Uterus (tissue), 2 donors: ENCODE measurements at regions not wholly inside any gene's neighbourhood (a gene's known extent, or its start where the extent isn't known, plus 50 kb on each side); places are given as distances from the start of the nearest gene placed in this dataset.

ENCODE experiments used
- POLR2A ChIP-seq, 2 donors: fragments of 450-650 bp; IDR thresholded peaks; one replicate each; pipeline ENCODE4 v1.6.1; 2016; ENCODE audit warnings: antibody characterized with exemption in 2 of 2, mild to moderate bottlenecking in 1 of 2, moderate library complexity in 1 of 2
- TF ChIP-seq, protein P1 (sequence below), 4 experiments: fragments of 200-600 bp in 2 of 4; fragments of 450-650 bp in 2 of 4; sonication (generic) in 2 of 4; IDR thresholded peaks; one replicate each; pipeline ENCODE4 v1.5.1; 2016 to 2019; ENCODE audit warnings: antibody characterized with exemption in 4 of 4, mild to moderate bottlenecking in 2 of 4, moderate library complexity in 1 of 4

DNA sequence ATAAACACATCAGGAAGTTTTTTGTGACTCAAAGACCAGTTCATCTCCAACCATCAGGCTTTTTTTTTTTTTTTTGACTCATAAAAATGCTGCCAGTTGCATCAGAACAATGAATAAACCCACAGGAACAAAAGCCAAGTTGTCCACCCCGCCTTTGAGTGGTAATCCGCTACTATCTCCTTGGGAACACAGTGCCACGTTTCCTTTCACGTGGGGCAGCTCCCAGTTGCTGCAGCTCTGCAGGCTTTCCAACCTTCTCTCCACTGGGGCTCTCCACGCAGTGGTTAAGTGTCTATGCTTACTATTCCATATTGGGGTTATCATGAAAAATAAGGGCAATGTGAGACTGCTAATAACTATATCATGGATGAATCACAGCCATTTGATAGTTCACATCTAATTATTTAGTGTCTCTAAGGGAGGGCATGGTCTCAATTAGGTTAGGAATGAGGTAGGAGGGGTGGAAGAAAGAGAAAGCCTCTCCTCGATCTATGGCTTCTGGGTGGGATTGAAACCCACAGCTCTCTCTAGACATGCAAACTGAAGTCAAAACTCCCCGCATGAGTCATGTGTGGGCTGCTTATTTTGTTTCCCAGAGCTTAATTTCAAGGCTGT, 55.8 kb upstream of the ACTBL2 start:
- no peak for TF ChIP-seq POLR2A (IDR thresholded peaks at IDR 0.05)
- TF ChIP-seq, protein P1, sequence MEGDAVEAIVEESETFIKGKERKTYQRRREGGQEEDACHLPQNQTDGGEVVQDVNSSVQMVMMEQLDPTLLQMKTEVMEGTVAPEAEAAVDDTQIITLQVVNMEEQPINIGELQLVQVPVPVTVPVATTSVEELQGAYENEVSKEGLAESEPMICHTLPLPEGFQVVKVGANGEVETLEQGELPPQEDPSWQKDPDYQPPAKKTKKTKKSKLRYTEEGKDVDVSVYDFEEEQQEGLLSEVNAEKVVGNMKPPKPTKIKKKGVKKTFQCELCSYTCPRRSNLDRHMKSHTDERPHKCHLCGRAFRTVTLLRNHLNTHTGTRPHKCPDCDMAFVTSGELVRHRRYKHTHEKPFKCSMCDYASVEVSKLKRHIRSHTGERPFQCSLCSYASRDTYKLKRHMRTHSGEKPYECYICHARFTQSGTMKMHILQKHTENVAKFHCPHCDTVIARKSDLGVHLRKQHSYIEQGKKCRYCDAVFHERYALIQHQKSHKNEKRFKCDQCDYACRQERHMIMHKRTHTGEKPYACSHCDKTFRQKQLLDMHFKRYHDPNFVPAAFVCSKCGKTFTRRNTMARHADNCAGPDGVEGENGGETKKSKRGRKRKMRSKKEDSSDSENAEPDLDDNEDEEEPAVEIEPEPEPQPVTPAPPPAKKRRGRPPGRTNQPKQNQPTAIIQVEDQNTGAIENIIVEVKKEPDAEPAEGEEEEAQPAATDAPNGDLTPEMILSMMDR (IDR thresholded peaks at IDR 0.05) = no peak
